Suprapubic skin (tissue), 4 donors: ENCODE measurements at regions not wholly inside any gene's neighbourhood (a gene's known extent, or its start where the extent isn't known, plus 50 kb on each side); places are given as distances from the start of the nearest gene placed in this dataset.

Experiments used
- EP300 ChIP-seq: sonication (generic); formaldehyde crosslinking; IDR thresholded peaks from one replicate; pipeline ENCODE4 v1.6.1; 2017; ENCODE audit warnings: antibody characterized with exemption
- POLR2A ChIP-seq, 2 donors: fragments of 450-650 bp; IDR thresholded peaks; one replicate each; pipeline ENCODE4 v1.6.1; 2017; ENCODE audit warnings: antibody characterized with exemption in 2 of 2, mild to moderate bottlenecking in 2 of 2, moderate library complexity in 2 of 2
- POLR2AphosphoS5 ChIP-seq, 3 donors: sonication (generic); formaldehyde crosslinking; IDR thresholded peaks; one replicate each; pipeline ENCODE4 v1.6.1; 2017; ENCODE audit warnings: antibody characterized with exemption in 3 of 3
- TF ChIP-seq, protein P1 (sequence below), 2 donors: fragments of 200-600 bp in 1 of 2; fragments of 450-650 bp in 1 of 2; sonication (generic) in 1 of 2; IDR thresholded peaks; one replicate each; pipeline ENCODE4 v1.5.1; 2016 to 2019; ENCODE audit warnings: antibody characterized with exemption in 2 of 2, mild to moderate bottlenecking in 1 of 2, moderate library complexity in 1 of 2

DNA sequence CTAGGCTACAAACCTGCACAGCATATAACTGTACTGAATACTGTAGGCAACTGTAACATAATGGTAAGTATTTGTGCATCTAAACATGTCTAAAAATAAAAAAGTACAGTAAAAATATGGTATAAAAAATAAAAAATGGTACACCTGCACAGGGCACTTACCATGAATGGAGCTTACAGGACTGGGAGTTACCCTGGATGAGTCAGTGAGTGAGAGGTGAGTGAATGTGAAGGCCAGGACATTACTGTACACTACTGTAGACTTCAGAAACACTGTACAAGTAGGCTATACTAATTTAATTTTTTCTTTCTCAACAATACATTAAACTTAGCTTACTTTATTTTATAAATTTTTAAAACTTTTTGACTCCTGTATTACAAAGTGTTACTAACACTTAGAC is 265.3 kb downstream of the KLF13 start:
- TF ChIP-seq, protein P1, sequence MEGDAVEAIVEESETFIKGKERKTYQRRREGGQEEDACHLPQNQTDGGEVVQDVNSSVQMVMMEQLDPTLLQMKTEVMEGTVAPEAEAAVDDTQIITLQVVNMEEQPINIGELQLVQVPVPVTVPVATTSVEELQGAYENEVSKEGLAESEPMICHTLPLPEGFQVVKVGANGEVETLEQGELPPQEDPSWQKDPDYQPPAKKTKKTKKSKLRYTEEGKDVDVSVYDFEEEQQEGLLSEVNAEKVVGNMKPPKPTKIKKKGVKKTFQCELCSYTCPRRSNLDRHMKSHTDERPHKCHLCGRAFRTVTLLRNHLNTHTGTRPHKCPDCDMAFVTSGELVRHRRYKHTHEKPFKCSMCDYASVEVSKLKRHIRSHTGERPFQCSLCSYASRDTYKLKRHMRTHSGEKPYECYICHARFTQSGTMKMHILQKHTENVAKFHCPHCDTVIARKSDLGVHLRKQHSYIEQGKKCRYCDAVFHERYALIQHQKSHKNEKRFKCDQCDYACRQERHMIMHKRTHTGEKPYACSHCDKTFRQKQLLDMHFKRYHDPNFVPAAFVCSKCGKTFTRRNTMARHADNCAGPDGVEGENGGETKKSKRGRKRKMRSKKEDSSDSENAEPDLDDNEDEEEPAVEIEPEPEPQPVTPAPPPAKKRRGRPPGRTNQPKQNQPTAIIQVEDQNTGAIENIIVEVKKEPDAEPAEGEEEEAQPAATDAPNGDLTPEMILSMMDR (IDR thresholded peaks at IDR 0.05): no peak
- TF ChIP-seq EP300: no peak
- TF ChIP-seq POLR2A (IDR thresholded peaks at IDR 0.05): no peak
- TF ChIP-seq POLR2AphosphoS5 (IDR thresholded peaks at IDR 0.05): no peak
